ENCODE measurements at regions not wholly inside any gene's neighbourhood (a gene's known extent, or its start where the extent isn't known, plus 50 kb on each side); places are given as distances from the start of the nearest gene placed in this dataset.

GRCh38 chr7:106420736-106421135, 136.0 kb upstream of the NAMPT start:
- no peak for ATAC-seq
- TF ChIP-seq BACH2 (CRISPR knock-in tag; IDR thresholded peaks at IDR 0.05; ENCODE audit: borderline replicate concordance): no peak
- TF ChIP-seq RARB (CRISPR knock-in tag; IDR thresholded peaks at IDR 0.05): no peak
- TF ChIP-seq, protein P1, sequence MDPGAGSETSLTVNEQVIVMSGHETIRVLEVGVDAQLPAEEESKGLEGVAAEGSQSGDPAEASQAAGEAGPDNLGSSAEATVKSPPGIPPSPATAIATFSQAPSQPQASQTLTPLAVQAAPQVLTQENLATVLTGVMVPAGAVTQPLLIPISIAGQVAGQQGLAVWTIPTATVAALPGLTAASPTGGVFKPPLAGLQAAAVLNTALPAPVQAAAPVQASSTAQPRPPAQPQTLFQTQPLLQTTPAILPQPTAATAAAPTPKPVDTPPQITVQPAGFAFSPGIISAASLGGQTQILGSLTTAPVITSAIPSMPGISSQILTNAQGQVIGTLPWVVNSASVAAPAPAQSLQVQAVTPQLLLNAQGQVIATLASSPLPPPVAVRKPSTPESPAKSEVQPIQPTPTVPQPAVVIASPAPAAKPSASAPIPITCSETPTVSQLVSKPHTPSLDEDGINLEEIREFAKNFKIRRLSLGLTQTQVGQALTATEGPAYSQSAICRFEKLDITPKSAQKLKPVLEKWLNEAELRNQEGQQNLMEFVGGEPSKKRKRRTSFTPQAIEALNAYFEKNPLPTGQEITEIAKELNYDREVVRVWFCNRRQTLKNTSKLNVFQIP (CRISPR knock-in tag; IDR thresholded peaks at IDR 0.05; ENCODE audit: borderline replicate concordance, low read depth): no peak
- no peak for TF ChIP-seq PATZ1 (CRISPR knock-in tag; IDR thresholded peaks at IDR 0.05; ENCODE audit: borderline replicate concordance)
- TF ChIP-seq ZFP30 (CRISPR knock-in tag; IDR thresholded peaks at IDR 0.05): no peak
- no peak for TF ChIP-seq SNAI2 (CRISPR knock-in tag; IDR thresholded peaks at IDR 0.05)
- TF ChIP-seq ARNTL (CRISPR knock-in tag; IDR thresholded peaks at IDR 0.05; ENCODE audit: borderline replicate concordance, low read depth): no peak
- no peak for TF ChIP-seq ZNF70 (CRISPR knock-in tag; IDR thresholded peaks at IDR 0.05)
- TF ChIP-seq OSR1 (CRISPR knock-in tag; IDR thresholded peaks at IDR 0.05): no peak
- no peak for TF ChIP-seq ESRRG (CRISPR knock-in tag; IDR thresholded peaks at IDR 0.05)
- no peak for TF ChIP-seq GLIS3 (CRISPR knock-in tag; IDR thresholded peaks at IDR 0.05)
- no peak for TF ChIP-seq PPARA (CRISPR knock-in tag; IDR thresholded peaks at IDR 0.05; ENCODE audit: borderline replicate concordance)
- TF ChIP-seq TCF4 (CRISPR knock-in tag; IDR thresholded peaks at IDR 0.05; ENCODE audit: borderline replicate concordance): no peak
- no peak for TF ChIP-seq ZC3H10 (CRISPR knock-in tag; IDR thresholded peaks at IDR 0.05)
- no peak for TF ChIP-seq ZNF565 (CRISPR knock-in tag; conservative IDR thresholded peaks at IDR 0.05; ENCODE audit: low read depth)
- TF ChIP-seq ZNF8 (CRISPR knock-in tag; IDR thresholded peaks at IDR 0.05): no peak

- ATAC-seq: no peak
- TF ChIP-seq CREB5 (CRISPR knock-in tag; IDR thresholded peaks at IDR 0.05; ENCODE audit: low read depth): no peak
- TF ChIP-seq OSR1 (CRISPR knock-in tag; IDR thresholded peaks at IDR 0.05): no peak
- TF ChIP-seq, protein P2, sequence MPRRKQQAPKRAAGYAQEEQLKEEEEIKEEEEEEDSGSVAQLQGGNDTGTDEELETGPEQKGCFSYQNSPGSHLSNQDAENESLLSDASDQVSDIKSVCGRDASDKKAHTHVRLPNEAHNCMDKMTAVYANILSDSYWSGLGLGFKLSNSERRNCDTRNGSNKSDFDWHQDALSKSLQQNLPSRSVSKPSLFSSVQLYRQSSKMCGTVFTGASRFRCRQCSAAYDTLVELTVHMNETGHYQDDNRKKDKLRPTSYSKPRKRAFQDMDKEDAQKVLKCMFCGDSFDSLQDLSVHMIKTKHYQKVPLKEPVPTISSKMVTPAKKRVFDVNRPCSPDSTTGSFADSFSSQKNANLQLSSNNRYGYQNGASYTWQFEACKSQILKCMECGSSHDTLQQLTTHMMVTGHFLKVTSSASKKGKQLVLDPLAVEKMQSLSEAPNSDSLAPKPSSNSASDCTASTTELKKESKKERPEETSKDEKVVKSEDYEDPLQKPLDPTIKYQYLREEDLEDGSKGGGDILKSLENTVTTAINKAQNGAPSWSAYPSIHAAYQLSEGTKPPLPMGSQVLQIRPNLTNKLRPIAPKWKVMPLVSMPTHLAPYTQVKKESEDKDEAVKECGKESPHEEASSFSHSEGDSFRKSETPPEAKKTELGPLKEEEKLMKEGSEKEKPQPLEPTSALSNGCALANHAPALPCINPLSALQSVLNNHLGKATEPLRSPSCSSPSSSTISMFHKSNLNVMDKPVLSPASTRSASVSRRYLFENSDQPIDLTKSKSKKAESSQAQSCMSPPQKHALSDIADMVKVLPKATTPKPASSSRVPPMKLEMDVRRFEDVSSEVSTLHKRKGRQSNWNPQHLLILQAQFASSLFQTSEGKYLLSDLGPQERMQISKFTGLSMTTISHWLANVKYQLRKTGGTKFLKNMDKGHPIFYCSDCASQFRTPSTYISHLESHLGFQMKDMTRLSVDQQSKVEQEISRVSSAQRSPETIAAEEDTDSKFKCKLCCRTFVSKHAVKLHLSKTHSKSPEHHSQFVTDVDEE (CRISPR knock-in tag; IDR thresholded peaks at IDR 0.05): no peak
- TF ChIP-seq ZFP3 (CRISPR knock-in tag; IDR thresholded peaks at IDR 0.05): no peak
- TF ChIP-seq PPARA (CRISPR knock-in tag; IDR thresholded peaks at IDR 0.05; ENCODE audit: borderline replicate concordance): no peak
- TF ChIP-seq RARB (CRISPR knock-in tag; IDR thresholded peaks at IDR 0.05): no peak
Observed at GRCh38 chr7:106420210-106420609, 135.4 kb upstream of the NAMPT start.

- TF ChIP-seq CREB5 (CRISPR knock-in tag; IDR thresholded peaks at IDR 0.05; ENCODE audit: low read depth) (no peak), ZNF70 (CRISPR knock-in tag; IDR thresholded peaks at IDR 0.05) (no peak), PPARA (CRISPR knock-in tag; IDR thresholded peaks at IDR 0.05; ENCODE audit: borderline replicate concordance) (no peak), TCF4 (CRISPR knock-in tag; IDR thresholded peaks at IDR 0.05; ENCODE audit: borderline replicate concordance) (no peak), ZNF8 (CRISPR knock-in tag; IDR thresholded peaks at IDR 0.05) (no peak), ZNF565 (CRISPR knock-in tag; conservative IDR thresholded peaks at IDR 0.05; ENCODE audit: low read depth) (no peak), ZC3H10 (CRISPR knock-in tag; IDR thresholded peaks at IDR 0.05) (no peak), BACH2 (CRISPR knock-in tag; IDR thresholded peaks at IDR 0.05; ENCODE audit: borderline replicate concordance) (no peak)
- ATAC-seq: no peak
Observed at GRCh38 chr7:106419455-106420182, 134.8 kb upstream of the NAMPT start.

Data from SK-N-SH treated with all-trans-retinoic acid at 6 μM for 48 hours (cell line).